Fibroblast of the aortic adventitia (primary cell): ENCODE measurements at regions not wholly inside any gene's neighbourhood (a gene's known extent, or its start where the extent isn't known, plus 50 kb on each side); places are given as distances from the start of the nearest gene placed in this dataset.

Experiments used
- DNase-seq: peaks from one replicate; pipeline ENCODE4 v3.0.0-alpha.2; 2010; ENCODE audit warnings: low read depth
- H3K4me3 ChIP-seq: 2 replicates; pipeline ENCODE4 v1.5.1; 2011; ENCODE audit warnings: low read depth, mild to moderate bottlenecking, control low read depth, low read length, moderate library complexity
- TF ChIP-seq, protein P1 (sequence below): IDR thresholded peaks from 2 replicates; pipeline ENCODE4 v1.5.1; 2011; ENCODE audit warnings: mild to moderate bottlenecking, low read length, control low read depth, inconsistent platforms; ENCODE audit not compliant: insufficient read depth

GRCh38 chr4:7132249-7132648, 60.1 kb upstream of the SORCS2 start:
- no peak overlapping the region for H3K4me3 ChIP-seq
- TF ChIP-seq, protein P1, sequence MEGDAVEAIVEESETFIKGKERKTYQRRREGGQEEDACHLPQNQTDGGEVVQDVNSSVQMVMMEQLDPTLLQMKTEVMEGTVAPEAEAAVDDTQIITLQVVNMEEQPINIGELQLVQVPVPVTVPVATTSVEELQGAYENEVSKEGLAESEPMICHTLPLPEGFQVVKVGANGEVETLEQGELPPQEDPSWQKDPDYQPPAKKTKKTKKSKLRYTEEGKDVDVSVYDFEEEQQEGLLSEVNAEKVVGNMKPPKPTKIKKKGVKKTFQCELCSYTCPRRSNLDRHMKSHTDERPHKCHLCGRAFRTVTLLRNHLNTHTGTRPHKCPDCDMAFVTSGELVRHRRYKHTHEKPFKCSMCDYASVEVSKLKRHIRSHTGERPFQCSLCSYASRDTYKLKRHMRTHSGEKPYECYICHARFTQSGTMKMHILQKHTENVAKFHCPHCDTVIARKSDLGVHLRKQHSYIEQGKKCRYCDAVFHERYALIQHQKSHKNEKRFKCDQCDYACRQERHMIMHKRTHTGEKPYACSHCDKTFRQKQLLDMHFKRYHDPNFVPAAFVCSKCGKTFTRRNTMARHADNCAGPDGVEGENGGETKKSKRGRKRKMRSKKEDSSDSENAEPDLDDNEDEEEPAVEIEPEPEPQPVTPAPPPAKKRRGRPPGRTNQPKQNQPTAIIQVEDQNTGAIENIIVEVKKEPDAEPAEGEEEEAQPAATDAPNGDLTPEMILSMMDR = no peak
- DNase-seq = no peak

DNA sequence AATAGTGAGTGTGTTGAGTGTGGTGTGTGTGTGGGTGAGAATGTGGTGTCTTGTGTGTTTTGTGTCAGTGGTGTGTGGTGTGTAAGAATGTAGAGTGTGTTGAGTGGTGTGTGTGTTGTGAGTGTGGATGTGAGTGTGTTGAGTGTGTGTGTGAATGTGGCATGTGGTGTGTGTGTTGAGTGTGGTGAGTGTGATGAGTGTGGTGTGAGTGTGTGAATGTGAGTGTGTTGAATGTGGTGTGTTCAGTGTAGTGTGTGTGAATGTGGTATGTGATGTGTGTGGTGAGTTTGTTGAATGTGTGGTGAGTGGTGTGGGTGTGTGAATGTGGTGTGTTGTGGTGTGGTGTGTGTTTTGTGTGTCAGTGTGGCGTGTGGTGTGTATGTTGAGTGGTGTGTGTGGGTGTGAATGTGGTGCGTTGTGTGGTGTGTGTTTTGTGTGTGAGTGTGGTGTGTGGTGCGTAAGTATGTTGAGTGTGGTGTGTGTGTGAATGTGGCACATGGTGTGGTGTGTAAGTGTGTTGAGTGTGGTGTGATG, 60.8 kb upstream of the SORCS2 start:
- TF ChIP-seq, protein P1 = no peak
- no peak overlapping the region for H3K4me3 ChIP-seq

GRCh38 chr4:7130621-7131211, 61.6 kb upstream of the SORCS2 start:
- no peak overlapping the region for H3K4me3 ChIP-seq
- TF ChIP-seq, protein P1 = no peak
- DNase-seq = no peak

More for the DNA sequence above, 60.8 kb upstream of the SORCS2 start:
- no peak for DNase-seq

DNA sequence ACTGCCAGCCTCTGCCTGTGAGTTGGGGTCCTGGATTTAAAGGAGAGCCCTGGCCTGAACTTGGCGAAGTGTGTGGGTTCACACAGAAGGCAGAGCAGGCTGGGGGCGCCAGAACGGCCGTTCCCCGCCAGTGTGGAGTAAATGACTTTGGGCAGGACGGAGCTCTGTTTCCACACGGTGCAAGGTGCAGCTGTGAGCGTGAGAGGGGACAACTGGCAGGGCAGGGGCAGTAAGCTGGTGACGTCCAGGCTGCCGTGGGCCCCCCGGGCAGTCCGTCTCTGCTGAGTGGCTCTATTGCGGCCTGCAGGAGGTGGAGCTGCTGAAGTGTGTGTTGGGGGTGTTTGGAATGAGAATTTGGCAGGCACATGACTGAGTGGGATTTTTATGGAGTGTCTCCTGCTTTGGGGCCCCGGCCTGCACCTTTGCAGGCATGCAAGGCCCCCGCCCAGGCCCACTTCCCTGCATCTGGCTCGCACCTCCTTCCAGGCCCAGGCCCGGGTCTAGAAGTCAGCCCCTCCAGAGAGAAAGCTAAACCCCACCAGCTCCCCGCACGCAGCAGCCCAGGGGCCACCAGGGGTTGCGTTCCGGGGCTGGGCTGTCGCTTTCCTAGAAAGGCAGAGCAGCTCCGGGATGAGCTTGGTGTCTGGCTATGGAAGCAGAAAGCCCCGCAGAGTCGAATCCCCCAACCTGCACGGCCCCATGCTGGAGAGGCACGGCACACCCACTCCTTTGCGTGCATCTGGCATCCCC, 62.2 kb upstream of the GRPEL1 start:
- DNase-seq = no peak

GRCh38 chr4:7128644-7129043, 60.8 kb upstream of the GRPEL1 start:
- no peak overlapping the region for H3K4me3 ChIP-seq
- TF ChIP-seq, protein P1 = no peak
- no peak for DNase-seq

More for the DNA sequence above, 62.2 kb upstream of the GRPEL1 start:
- no peak overlapping the region for H3K4me3 ChIP-seq
- TF ChIP-seq, protein P1 = no peak

DNA sequence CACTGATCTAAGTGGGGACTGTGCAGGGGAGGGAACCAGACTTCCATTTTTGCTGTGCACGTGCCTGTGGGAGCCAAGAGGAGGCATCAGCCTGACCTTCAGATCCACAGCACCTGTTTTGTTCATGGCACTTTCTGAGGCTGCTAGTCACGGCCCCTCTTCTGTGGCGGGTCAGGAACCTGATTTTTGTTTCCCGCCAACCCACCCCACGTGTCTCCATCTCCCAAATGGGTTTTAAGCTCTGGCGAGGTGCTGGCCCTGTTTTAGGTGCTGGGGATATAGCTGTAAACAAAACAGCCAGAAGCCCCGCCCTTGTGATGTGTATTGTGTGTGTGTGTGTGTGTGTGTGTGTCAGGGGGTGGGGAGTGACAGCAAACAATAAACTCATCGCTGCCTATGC, 60.4 kb upstream of the GRPEL1 start:
- no peak overlapping the region for H3K4me3 ChIP-seq
- no peak for DNase-seq
- TF ChIP-seq, protein P1 = no peak

- H3K4me3 ChIP-seq = no peak overlapping the region
- TF ChIP-seq, protein P1 = no peak
- no peak for DNase-seq
Measured at GRCh38 chr4:7127576-7127975, 59.7 kb upstream of the GRPEL1 start.
